Suppressor macrophage (primary cell): ENCODE measurements at regions not wholly inside any gene's neighbourhood (a gene's known extent, or its start where the extent isn't known, plus 50 kb on each side); places are given as distances from the start of the nearest gene placed in this dataset.

Experiments
- DNase-seq, 4 experiments: peaks; one replicate each; pipeline ENCODE4 v3.0.0-alpha.2; 2020 to 2022

- no peak for DNase-seq
Measured at GRCh38 chr11:101202614-101203013, 73.0 kb upstream of the PGR start.

GRCh38 chr11:101199416-101199815, 69.8 kb upstream of the PGR start:
- DNase-seq, result no peak

GRCh38 chr11:101195294-101195693, 65.7 kb upstream of the PGR start:
- DNase-seq, result no peak

GRCh38 chr11:101188801-101189200, 59.2 kb upstream of the PGR start:
- no peak for DNase-seq

- DNase-seq, result no peak
Measured at GRCh38 chr11:101188173-101188572, 58.6 kb upstream of the PGR start.

GRCh38 chr11:101187748-101188147, 58.1 kb upstream of the PGR start:
- no peak for DNase-seq

GRCh38 chr11:101185985-101186384, 56.4 kb upstream of the PGR start:
- no peak for DNase-seq

GRCh38 chr11:101182467-101182866, 52.9 kb upstream of the PGR start:
- no peak for DNase-seq

GRCh38 chr11:101180481-101180880, 50.9 kb upstream of the PGR start:
- DNase-seq, result no peak
